Liver (tissue), 8 donors: ENCODE measurements at regions not wholly inside any gene's neighbourhood (a gene's known extent, or its start where the extent isn't known, plus 50 kb on each side); places are given as distances from the start of the nearest gene placed in this dataset.

Experiments used
- DNase-seq: peaks from one replicate; pipeline ENCODE4 v3.0.0-alpha.2; 2017; ENCODE audit warnings: low spot score
- H3K27ac ChIP-seq, 2 donors: one replicate each; pipeline ENCODE4 v1.7.0; 2013; ENCODE audit warnings: inconsistent platforms in 2 of 2, low read length in 2 of 2, control low read depth in 1 of 2, low read depth in 1 of 2, mild to moderate bottlenecking in 1 of 2
- H3K27me3 ChIP-seq, 4 donors: one replicate each; pipeline versions ENCODE4 v1.6.1 to v1.7.0; 2013; ENCODE audit warnings: low read length in 3 of 4, inconsistent platforms in 1 of 4, mild to moderate bottlenecking in 1 of 4, moderate library complexity in 1 of 4; ENCODE audit not compliant: control insufficient read depth in 4 of 4, insufficient read depth in 4 of 4
- H3K36me3 ChIP-seq, 4 donors: one replicate each; pipeline versions ENCODE4 v1.6.1 to v1.7.0; 2013; ENCODE audit warnings: low read length in 3 of 4, mild to moderate bottlenecking in 3 of 4, low read depth in 1 of 4, moderate library complexity in 1 of 4; ENCODE audit not compliant: control insufficient read depth in 4 of 4, insufficient read depth in 3 of 4
- H3K4me1 ChIP-seq, 4 donors: one replicate each; pipeline versions ENCODE4 v1.6.1 to v1.7.0; 2013; ENCODE audit warnings: low read length in 3 of 4, mild to moderate bottlenecking in 3 of 4, moderate library complexity in 1 of 4; ENCODE audit not compliant: control insufficient read depth in 4 of 4, insufficient read depth in 4 of 4
- H3K4me3 ChIP-seq, 3 donors: one replicate each; pipeline versions ENCODE4 v1.6.1 to v1.7.0; 2013; ENCODE audit warnings: low read length in 3 of 3, control low read depth in 1 of 3, low read depth in 1 of 3, mild to moderate bottlenecking in 1 of 3
- H3K9ac ChIP-seq, 2 donors: one replicate each; pipeline ENCODE4 v1.7.0; 2013; ENCODE audit warnings: low read length in 2 of 2, mild to moderate bottlenecking in 2 of 2, moderate library complexity in 2 of 2, control low read depth in 1 of 2, low read depth in 1 of 2
- H3K9me3 ChIP-seq, 4 donors: one replicate each; pipeline versions ENCODE4 v1.6.1 to v1.7.0; 2013; ENCODE audit warnings: low read length in 3 of 4; ENCODE audit not compliant: control insufficient read depth in 4 of 4
- CTCF ChIP-seq: fragments of 150-350 bp; IDR thresholded peaks from 2 replicates; pipeline ENCODE4 v1.5.1; 2017; ENCODE audit warnings: improper control_type of control experiment, low read depth, low read length; ENCODE audit not compliant: missing input control
- EGR1 ChIP-seq, 2 donors: IDR thresholded peaks; 2 replicates each; pipeline ENCODE4 v1.6.1; 2016 to 2018; ENCODE audit warnings: antibody characterized with exemption in 2 of 2, low read depth in 2 of 2
- FOXA1 ChIP-seq: IDR thresholded peaks from 2 replicates; pipeline ENCODE4 v1.6.1; 2016; ENCODE audit warnings: antibody characterized with exemption
- FOXA2 ChIP-seq: IDR thresholded peaks from 2 replicates; pipeline ENCODE4 v1.6.1; 2016; ENCODE audit warnings: antibody characterized with exemption
- GABPA ChIP-seq, 2 donors: IDR thresholded peaks in 1 of 2; conservative IDR thresholded peaks in 1 of 2; 2 replicates each; pipeline ENCODE4 v1.6.1; 2016; ENCODE audit warnings: antibody characterized with exemption in 2 of 2, mild to moderate bottlenecking in 1 of 2, moderate library complexity in 1 of 2
- HNF4A ChIP-seq, 2 donors: conservative IDR thresholded peaks; 2 replicates each; pipeline ENCODE4 v1.6.1; 2016; ENCODE audit warnings: antibody characterized with exemption in 2 of 2, mild to moderate bottlenecking in 2 of 2
- HNF4G ChIP-seq: IDR thresholded peaks from 2 replicates; pipeline ENCODE4 v1.6.1; 2016; ENCODE audit warnings: antibody characterized with exemption
- JUND ChIP-seq, 2 donors: IDR thresholded peaks; 2 replicates each; pipeline ENCODE4 v1.6.1; 2016; ENCODE audit warnings: antibody characterized with exemption in 2 of 2
- MAX ChIP-seq: IDR thresholded peaks from 2 replicates; pipeline ENCODE4 v1.6.1; 2016; ENCODE audit warnings: antibody characterized with exemption
- NR2F2 ChIP-seq: IDR thresholded peaks from 2 replicates; pipeline ENCODE4 v1.6.1; 2016; ENCODE audit warnings: antibody characterized with exemption
- RAD21 ChIP-seq, 2 donors: IDR thresholded peaks; 2 replicates each; pipeline ENCODE4 v1.6.1; 2016; ENCODE audit warnings: antibody characterized with exemption in 2 of 2, mild to moderate bottlenecking in 2 of 2
- REST ChIP-seq: IDR thresholded peaks from 2 replicates; pipeline ENCODE4 v1.6.1; 2016; ENCODE audit warnings: antibody characterized with exemption, mild to moderate bottlenecking
- RXRA ChIP-seq, 2 donors: IDR thresholded peaks; 2 replicates each; pipeline ENCODE4 v1.6.1; 2017 to 2018; ENCODE audit warnings: antibody characterized with exemption in 2 of 2, mild to moderate bottlenecking in 1 of 2
- SP1 ChIP-seq: IDR thresholded peaks from 2 replicates; pipeline ENCODE4 v1.6.1; 2018; ENCODE audit warnings: antibody characterized with exemption, mild to moderate bottlenecking
- TAF1 ChIP-seq: conservative IDR thresholded peaks from 2 replicates; pipeline ENCODE4 v1.6.1; 2016; ENCODE audit warnings: antibody characterized with exemption, mild to moderate bottlenecking
- YY1 ChIP-seq: IDR thresholded peaks from 2 replicates; pipeline ENCODE4 v1.6.1; 2016; ENCODE audit warnings: antibody characterized with exemption, mild to moderate bottlenecking
- ZBTB33 ChIP-seq: IDR thresholded peaks from 2 replicates; pipeline ENCODE4 v1.6.1; 2016; ENCODE audit warnings: antibody characterized with exemption
- WGBS: extraction: QIAGEN DNeasy Blood & Tissue Kit; methylation state at CpG from one replicate; pipeline ENCODE4 v1.1.7; 2013; 5-methylcytosine and 5-hydroxymethylcytosine counted together
- TF ChIP-seq, protein P1 (sequence below): IDR thresholded peaks from 2 replicates; pipeline ENCODE4 v1.6.1; 2016; ENCODE audit warnings: antibody characterized with exemption
- donor health status: healthy.
- donor health status: healthy.
- donor health status: healthy.
- donor health status: healthy.
- donor health status: healthy.

DNA sequence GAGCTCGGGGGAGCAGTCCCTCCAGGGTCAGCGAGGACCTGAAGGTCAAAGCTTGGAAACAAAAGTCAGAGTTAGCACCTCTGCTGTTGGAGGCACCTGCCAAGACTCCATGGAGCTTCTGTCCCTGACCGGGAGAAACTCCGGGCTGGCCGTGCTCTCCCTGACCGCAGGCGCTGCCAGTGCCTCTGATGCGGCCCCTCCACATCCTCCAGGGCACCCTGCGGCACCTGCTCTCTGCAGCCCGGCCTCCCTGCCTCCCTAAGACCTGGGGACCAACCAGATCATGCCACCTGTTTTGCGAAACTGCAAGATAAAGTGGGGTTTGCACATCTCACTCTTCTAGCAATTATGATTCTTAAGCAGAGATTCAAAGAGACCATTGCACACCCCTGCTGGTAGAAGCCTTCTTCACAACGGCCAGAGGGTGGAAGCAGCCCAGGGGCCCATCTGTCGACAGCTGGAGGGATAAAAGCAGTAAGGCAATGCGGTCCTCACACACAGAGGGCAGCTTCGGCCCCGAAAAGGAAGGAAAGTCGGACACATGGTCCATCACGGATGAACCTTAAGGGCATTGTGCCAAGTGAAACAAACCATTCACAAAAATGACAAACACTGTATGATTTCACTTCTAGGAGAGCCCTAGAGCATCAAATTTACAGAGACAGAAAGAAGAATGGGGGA, 477.1 kb downstream of the BRD1 start:
- no peaks in the 10 kb centered on the region for H3K9me3 ChIP-seq
- no peak for TF ChIP-seq JUND (IDR thresholded peaks at IDR 0.05)
- no peak for TF ChIP-seq FOXA2
- no peak for TF ChIP-seq HNF4A (conservative IDR thresholded peaks at IDR 0.05)
- TF ChIP-seq MAX, result no peak
- TF ChIP-seq, protein P1, sequence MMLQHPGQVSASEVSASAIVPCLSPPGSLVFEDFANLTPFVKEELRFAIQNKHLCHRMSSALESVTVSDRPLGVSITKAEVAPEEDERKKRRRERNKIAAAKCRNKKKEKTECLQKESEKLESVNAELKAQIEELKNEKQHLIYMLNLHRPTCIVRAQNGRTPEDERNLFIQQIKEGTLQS, result no peak
- no peak for TF ChIP-seq TAF1
- no peak for TF ChIP-seq SP1
- no peak for TF ChIP-seq FOXA1
- no peak for TF ChIP-seq ZBTB33
- TF ChIP-seq CTCF, result no peak
- TF ChIP-seq REST, result no peak
- TF ChIP-seq YY1, result no peak
- no peak for TF ChIP-seq NR2F2
- TF ChIP-seq RAD21 (IDR thresholded peaks at IDR 0.05), result no peak
- TF ChIP-seq RXRA (IDR thresholded peaks at IDR 0.05), result no peak
- no peak for TF ChIP-seq GABPA (IDR thresholded peaks at IDR 0.05 in 1 of 2, conservative IDR thresholded peaks at IDR 0.05 in 1 of 2)
- no peak for TF ChIP-seq HNF4G
- no peak for TF ChIP-seq EGR1 (IDR thresholded peaks at IDR 0.05; ENCODE audit: low read depth in 2 of 2)
- H3K27me3 ChIP-seq, result no peaks in the 10 kb centered on the region
- no peaks in the 10 kb centered on the region for H3K4me1 ChIP-seq
- H3K27ac ChIP-seq, result no peak overlapping the region
- DNase-seq, result no peak
- H3K36me3 ChIP-seq, result no peaks in the 10 kb centered on the region
- no peak overlapping the region for H3K4me3 ChIP-seq
- no peak overlapping the region for H3K9ac ChIP-seq
- WGBS, result 70% methylated on average over 18 of the region's 18 CpGs
